ENCODE measurements at regions not wholly inside any gene's neighbourhood (a gene's known extent, or its start where the extent isn't known, plus 50 kb on each side); places are given as distances from the start of the nearest gene placed in this dataset.

DNA sequence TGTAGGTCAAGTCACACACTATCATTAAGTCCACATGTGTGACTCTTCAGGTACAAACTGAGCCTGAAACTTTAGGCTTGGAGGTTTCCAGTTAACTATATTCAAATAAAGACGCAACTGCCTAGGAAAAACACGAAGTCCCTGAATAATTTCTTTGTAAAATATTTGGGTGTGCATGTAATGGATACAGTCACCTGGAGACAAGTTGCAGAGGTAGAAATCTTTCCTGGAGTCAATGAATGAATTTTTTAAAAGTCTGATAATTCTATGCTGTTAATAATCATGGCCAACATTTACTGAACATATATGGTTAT, 132.7 kb downstream of the MTX3 start:
- no peak overlapping the region for H3K4me3 ChIP-seq (ENCODE audit: low read depth, low read length)
- DNase-seq (ENCODE audit: low read depth): no peak
- in situ Hi-C loops (cut with HindIII; ENCODE audit: low sequenced_read_pairs): no loop called here
- TF ChIP-seq, protein P1, sequence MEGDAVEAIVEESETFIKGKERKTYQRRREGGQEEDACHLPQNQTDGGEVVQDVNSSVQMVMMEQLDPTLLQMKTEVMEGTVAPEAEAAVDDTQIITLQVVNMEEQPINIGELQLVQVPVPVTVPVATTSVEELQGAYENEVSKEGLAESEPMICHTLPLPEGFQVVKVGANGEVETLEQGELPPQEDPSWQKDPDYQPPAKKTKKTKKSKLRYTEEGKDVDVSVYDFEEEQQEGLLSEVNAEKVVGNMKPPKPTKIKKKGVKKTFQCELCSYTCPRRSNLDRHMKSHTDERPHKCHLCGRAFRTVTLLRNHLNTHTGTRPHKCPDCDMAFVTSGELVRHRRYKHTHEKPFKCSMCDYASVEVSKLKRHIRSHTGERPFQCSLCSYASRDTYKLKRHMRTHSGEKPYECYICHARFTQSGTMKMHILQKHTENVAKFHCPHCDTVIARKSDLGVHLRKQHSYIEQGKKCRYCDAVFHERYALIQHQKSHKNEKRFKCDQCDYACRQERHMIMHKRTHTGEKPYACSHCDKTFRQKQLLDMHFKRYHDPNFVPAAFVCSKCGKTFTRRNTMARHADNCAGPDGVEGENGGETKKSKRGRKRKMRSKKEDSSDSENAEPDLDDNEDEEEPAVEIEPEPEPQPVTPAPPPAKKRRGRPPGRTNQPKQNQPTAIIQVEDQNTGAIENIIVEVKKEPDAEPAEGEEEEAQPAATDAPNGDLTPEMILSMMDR (IDR thresholded peaks at IDR 0.05; ENCODE audit: low read depth, low read length, missing control alignments): no peak

DNA sequence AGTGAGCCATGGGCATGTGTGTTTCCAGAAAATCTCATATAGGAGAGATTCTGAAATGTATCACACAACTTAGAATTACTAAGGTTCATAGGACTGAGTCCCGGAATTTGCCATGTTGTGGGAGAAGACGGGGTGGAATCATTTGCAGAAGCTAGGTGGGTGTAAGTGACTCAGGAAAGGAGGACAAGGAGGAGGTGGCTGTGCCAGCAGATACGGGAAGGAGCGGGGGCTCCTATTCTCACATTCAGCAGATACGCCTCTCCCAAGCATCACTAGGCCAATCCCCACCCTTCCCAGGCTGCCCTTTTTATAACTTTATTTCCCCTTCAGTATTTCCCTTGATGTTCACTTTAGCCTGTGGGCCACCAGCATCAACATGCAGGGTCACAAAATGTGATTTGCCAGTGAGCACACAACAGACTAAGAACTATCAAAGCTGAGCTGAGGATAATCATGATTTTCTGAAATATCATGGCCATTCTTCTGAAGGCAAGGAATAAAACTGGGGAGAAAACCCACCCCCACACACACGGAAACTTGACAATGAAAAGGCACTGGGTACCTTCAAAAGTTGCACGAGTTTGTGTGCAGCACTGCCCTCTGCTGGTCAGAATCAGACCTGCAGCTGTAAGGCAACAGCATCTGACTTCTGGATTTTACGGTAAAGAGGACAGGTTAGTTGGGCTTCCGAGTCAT, 133.2 kb downstream of the MTX3 start:
- H3K4me3 ChIP-seq (ENCODE audit: low read depth, low read length): no peak overlapping the region
- in situ Hi-C loops (cut with HindIII; ENCODE audit: low sequenced_read_pairs): no loop called here

DNA sequence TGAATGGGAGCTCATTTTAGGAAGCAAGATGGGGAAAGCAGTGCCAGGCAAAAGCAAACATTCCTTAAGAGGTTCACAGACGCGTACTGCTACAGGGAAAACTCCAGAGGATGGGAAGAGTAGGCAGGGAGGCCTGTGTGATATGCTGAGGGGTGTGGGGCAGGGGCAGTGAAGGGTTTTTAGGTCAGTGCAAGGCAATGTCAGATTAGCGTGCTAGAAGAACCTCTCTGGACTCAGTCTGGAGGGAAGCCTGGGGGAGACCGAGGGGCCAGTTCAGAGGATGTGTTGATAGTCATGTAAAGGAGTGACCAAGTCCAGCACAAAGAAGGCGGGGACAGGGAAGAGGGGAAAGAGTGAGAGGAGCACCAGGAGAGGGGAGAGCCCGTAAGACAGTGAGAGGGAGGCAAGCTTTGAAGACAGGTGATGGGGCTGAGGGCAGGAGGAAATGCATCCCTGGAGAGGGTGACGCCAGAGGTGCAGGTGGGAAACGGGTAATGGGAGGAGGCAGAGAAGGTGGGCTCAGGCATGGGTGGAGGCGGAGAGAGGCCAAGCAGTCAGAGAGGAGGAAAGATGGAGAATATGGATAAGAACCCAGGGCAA, 134.5 kb downstream of the MTX3 start:
- in situ Hi-C loops (cut with HindIII; ENCODE audit: low sequenced_read_pairs): no loop called here

More for the DNA sequence above, 133.2 kb downstream of the MTX3 start:
- TF ChIP-seq, protein P1 (IDR thresholded peaks at IDR 0.05; ENCODE audit: low read depth, low read length, missing control alignments): peak; percentile 97
- peak; percentile 43 for DNase-seq (ENCODE audit: low read depth)

DNA sequence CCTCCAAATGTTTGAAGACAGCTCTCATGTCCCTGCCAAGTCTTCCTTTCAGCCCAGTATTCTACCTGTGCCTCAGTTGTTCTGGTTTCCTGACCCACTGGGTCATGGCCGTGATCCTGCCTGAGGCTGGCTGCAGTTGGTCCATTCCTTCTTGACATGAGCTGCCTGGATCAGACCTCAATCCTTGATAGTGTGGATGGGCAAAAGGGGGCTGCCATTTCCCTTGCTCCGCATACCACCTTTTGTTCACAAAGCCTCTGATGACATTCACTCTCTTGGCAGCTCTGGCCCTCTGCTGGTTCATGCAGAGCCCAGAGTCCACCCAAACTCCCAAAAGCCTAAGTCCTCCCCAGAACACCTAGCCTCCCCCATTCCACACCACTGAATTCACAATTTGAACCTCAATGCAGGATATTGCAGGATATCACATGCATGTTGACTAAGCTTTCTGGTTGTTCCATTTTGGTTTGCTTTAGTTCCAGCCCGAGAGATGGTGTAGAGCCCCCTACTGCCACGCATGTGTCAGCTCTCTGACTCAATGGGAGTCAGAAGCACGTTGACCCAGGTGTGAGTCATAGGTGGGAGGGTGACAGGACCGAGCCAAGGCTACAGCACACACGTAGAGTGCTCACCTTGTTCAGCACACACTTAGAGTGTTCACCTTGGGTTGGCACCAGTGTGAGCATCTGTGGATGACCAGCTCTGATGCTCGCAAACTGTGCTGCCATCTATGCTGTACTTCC, 137.2 kb downstream of the MTX3 start:
- H3K4me3 ChIP-seq (ENCODE audit: low read depth, low read length): no peak overlapping the region
- TF ChIP-seq, protein P1 (IDR thresholded peaks at IDR 0.05; ENCODE audit: low read depth, low read length, missing control alignments): no peak
- in situ Hi-C loops (cut with HindIII; ENCODE audit: low sequenced_read_pairs): no loop called here
- no peak for DNase-seq (ENCODE audit: low read depth)

More for the DNA sequence above, 134.5 kb downstream of the MTX3 start:
- TF ChIP-seq, protein P1 (IDR thresholded peaks at IDR 0.05; ENCODE audit: low read depth, low read length, missing control alignments): no peak
- H3K4me3 ChIP-seq (ENCODE audit: low read depth, low read length): no peak overlapping the region
- DNase-seq (ENCODE audit: low read depth): no peak

DNA sequence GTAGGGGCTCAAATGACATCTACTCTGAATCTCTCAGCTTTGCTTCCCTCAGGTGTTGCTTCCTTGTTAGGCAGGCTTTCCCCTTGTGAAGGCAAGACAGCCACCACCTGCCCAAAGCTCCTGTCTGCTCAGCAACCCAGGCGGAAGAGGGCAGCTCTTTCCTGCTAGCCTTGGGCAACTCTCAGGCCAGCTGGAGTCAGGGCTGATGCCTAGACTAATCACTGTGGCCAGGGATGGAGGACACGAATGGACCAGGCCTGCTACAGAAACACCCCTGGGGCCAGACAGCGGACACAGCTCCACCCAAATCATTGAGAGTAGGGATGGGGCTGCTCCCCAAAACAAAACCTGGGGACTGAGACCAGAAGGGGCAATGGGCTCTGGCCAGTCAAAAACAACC, 138.0 kb downstream of the MTX3 start:
- no peak overlapping the region for H3K4me3 ChIP-seq (ENCODE audit: low read depth, low read length)
- in situ Hi-C loops (cut with HindIII; ENCODE audit: low sequenced_read_pairs): no loop called here
- DNase-seq (ENCODE audit: low read depth): no peak
- TF ChIP-seq, protein P1 (IDR thresholded peaks at IDR 0.05; ENCODE audit: low read depth, low read length, missing control alignments): no peak

DNA sequence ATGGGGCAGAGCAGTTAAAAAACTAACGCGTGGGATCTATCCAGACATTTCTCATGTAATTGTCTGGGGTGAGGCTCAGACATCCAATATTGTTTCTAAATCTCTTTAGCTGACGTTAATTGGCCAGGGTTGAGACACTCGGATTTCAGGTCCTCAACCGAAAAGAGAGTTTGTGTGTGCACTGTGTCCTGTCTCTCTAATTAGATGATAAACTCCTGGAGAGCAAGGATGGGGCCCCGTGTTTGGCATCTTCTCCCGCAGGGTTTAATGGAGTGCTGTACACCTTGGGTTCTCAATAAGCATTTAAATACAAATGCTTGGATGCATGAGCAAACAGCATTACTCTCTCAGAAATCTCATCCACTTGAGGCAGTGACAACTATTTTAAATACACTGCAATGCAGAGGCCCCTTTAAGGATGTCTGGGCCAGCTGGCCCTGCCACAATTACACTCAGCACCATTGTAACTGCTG, 139.6 kb downstream of the MTX3 start:
- no peak for DNase-seq (ENCODE audit: low read depth)
- in situ Hi-C loops (cut with HindIII; ENCODE audit: low sequenced_read_pairs): no loop called here
- H3K4me3 ChIP-seq (ENCODE audit: low read depth, low read length): no peak overlapping the region
- TF ChIP-seq, protein P1 (IDR thresholded peaks at IDR 0.05; ENCODE audit: low read depth, low read length, missing control alignments): no peak
